CD4-positive, CD25-positive, alpha-beta regulatory T cell (primary cell): ENCODE measurements at regions not wholly inside any gene's neighbourhood (a gene's known extent, or its start where the extent isn't known, plus 50 kb on each side); places are given as distances from the start of the nearest gene placed in this dataset.

Experiments
- ATAC-seq, 2 donors: fragments of 150-1000 bp; cut with Tn5 transposase; one replicate each; pipeline ENCODE4 v1.10.0; 2021; ENCODE audit warnings: low read depth in 2 of 2, moderate number of reproducible peaks in 2 of 2, moderate library complexity in 1 of 2
- DNase-seq, 3 donors: peaks; one replicate each; pipeline versions ENCODE4 v3.0.0 to v3.0.0-alpha.2; 2012 to 2022; ENCODE audit warnings: mixed read lengths in 1 of 3
- H3K27ac ChIP-seq: one replicate; pipeline ENCODE4 v1.7.0; 2013; ENCODE audit warnings: mild to moderate bottlenecking, low read length; ENCODE audit not compliant: insufficient read depth, poor library complexity, severe bottlenecking
- H3K27me3 ChIP-seq: one replicate; pipeline ENCODE4 v1.7.0; 2013; ENCODE audit warnings: low read length; ENCODE audit not compliant: control insufficient read depth, insufficient read depth
- H3K36me3 ChIP-seq: one replicate; pipeline ENCODE4 v1.7.0; 2013; ENCODE audit warnings: mild to moderate bottlenecking, low read length, moderate library complexity; ENCODE audit not compliant: control insufficient read depth, insufficient read depth
- H3K4me1 ChIP-seq: 2 replicates; pipeline ENCODE4 v1.7.0; 2013; ENCODE audit warnings: mild to moderate bottlenecking, low read length; ENCODE audit not compliant: insufficient read depth, control insufficient read depth, poor library complexity, severe bottlenecking
- H3K4me3 ChIP-seq: one replicate; pipeline ENCODE4 v1.7.0; 2013; ENCODE audit warnings: low read depth, mild to moderate bottlenecking, low read length, moderate library complexity
- H3K9me3 ChIP-seq, 2 experiments: 1 replicate in 1 of 2; 2 replicates in 1 of 2; pipeline ENCODE4 v1.7.0; 2013; ENCODE audit warnings: low read length in 2 of 2, mild to moderate bottlenecking in 1 of 2, moderate library complexity in 1 of 2; ENCODE audit not compliant: control insufficient read depth in 2 of 2
- H3K27ac Mint-ChIP-seq, 3 donors: one replicate each; pipeline ENCODE4 v1.8.0; 2020 to 2022; ENCODE audit warnings: mild to moderate bottlenecking in 3 of 3, mixed read lengths in 3 of 3, moderate library complexity in 2 of 3
- H3K27me3 Mint-ChIP-seq: one replicate; pipeline ENCODE4 v1.8.0; 2022; ENCODE audit warnings: mild to moderate bottlenecking, mixed read lengths
- H3K36me3 Mint-ChIP-seq: one replicate; pipeline ENCODE4 v1.8.0; 2020; ENCODE audit warnings: mixed read lengths
- H3K4me1 Mint-ChIP-seq, 4 donors: one replicate each; pipeline ENCODE4 v1.8.0; 2020 to 2022; ENCODE audit warnings: mixed read lengths in 4 of 4, mild to moderate bottlenecking in 1 of 4
- H3K4me3 Mint-ChIP-seq, 4 donors: one replicate each; pipeline ENCODE4 v1.8.0; 2020 to 2022; ENCODE audit warnings: mild to moderate bottlenecking in 4 of 4, mixed read lengths in 4 of 4, moderate library complexity in 3 of 4
- H3K9me3 Mint-ChIP-seq, 7 donors: one replicate each; pipeline ENCODE4 v1.8.0; 2020 to 2022; ENCODE audit warnings: mixed read lengths in 7 of 7, mild to moderate bottlenecking in 3 of 7, moderate library complexity in 2 of 7

GRCh38 chr9:87137718-87138117, 190.4 kb upstream of the GAS1 start:
- no peak overlapping the region for H3K27ac Mint-ChIP-seq
- H3K27me3 ChIP-seq = no peaks in the 10 kb centered on the region

GRCh38 chr9:87138128-87139040, 191.1 kb upstream of the GAS1 start:
- H3K9me3 Mint-ChIP-seq = peaks cover 0 to 2% (median 0%) of the 10 kb centered on the region in 7 donors
- no peak overlapping the region for H3K27ac Mint-ChIP-seq
- no peak overlapping the region for H3K4me3 ChIP-seq
- ATAC-seq = no peak
- H3K27me3 Mint-ChIP-seq = no peaks in the 10 kb centered on the region
- H3K4me1 ChIP-seq = no peaks in the 10 kb centered on the region
- no peak overlapping the region for H3K4me3 Mint-ChIP-seq
- no peaks in the 10 kb centered on the region for H3K9me3 ChIP-seq
- no peaks in the 10 kb centered on the region for H3K4me1 Mint-ChIP-seq
- H3K27me3 ChIP-seq = no peaks in the 10 kb centered on the region
- no peaks in the 10 kb centered on the region for H3K36me3 ChIP-seq
- no peaks in the 10 kb centered on the region for H3K36me3 Mint-ChIP-seq
- no peak for DNase-seq
- no peak overlapping the region for H3K27ac ChIP-seq

More at GRCh38 chr9:87137718-87138117, 190.4 kb upstream of the GAS1 start:
- Mint-ChIP-seq H3K4me3 (no peak overlapping the region), H3K36me3 (no peaks in the 10 kb centered on the region), H3K27me3 (no peaks in the 10 kb centered on the region), H3K4me1 (no peaks in the 10 kb centered on the region), H3K9me3 (peaks cover 0 to 5% (median 0%) of the 10 kb centered on the region in 7 donors)
- Histone ChIP-seq H3K4me3 (no peak overlapping the region), H3K36me3 (no peaks in the 10 kb centered on the region), H3K9me3 (no peaks in the 10 kb centered on the region), H3K4me1 (no peaks in the 10 kb centered on the region), H3K27ac (no peak overlapping the region)
- no peak for DNase-seq
- ATAC-seq = no peak

- Histone ChIP-seq H3K4me1 (no peaks in the 10 kb centered on the region), H3K27me3 (no peaks in the 10 kb centered on the region), H3K36me3 (no peaks in the 10 kb centered on the region), H3K27ac (no peak overlapping the region), H3K9me3 (no peaks in the 10 kb centered on the region), H3K4me3 (no peak overlapping the region)
- no peak overlapping the region for H3K4me3 Mint-ChIP-seq
- ATAC-seq = no peak
- H3K9me3 Mint-ChIP-seq = peaks cover 0 to 2% (median 0%) of the 10 kb centered on the region in 7 donors
- H3K27ac Mint-ChIP-seq = no peak overlapping the region
- no peaks in the 10 kb centered on the region for H3K4me1 Mint-ChIP-seq
- H3K27me3 Mint-ChIP-seq = no peaks in the 10 kb centered on the region
- no peak for DNase-seq
- H3K36me3 Mint-ChIP-seq = no peaks in the 10 kb centered on the region
These were observed 191.9 kb upstream of the GAS1 start for GRCh38 chr9:87139099-87139730.

GRCh38 chr9:87140142-87140541, 192.8 kb upstream of the GAS1 start:
- Mint-ChIP-seq H3K27me3 (peaks cover 5% of the 10 kb centered on the region), H3K4me3 (no peak overlapping the region), H3K36me3 (no peaks in the 10 kb centered on the region), H3K27ac (no peak overlapping the region), H3K9me3 (peaks cover 0 to 3% (median 0%) of the 10 kb centered on the region in 7 donors), H3K4me1 (no peaks in the 10 kb centered on the region)
- Histone ChIP-seq H3K27ac (no peak overlapping the region), H3K4me3 (no peak overlapping the region), H3K4me1 (no peaks in the 10 kb centered on the region), H3K27me3 (no peaks in the 10 kb centered on the region), H3K36me3 (no peaks in the 10 kb centered on the region), H3K9me3 (no peaks in the 10 kb centered on the region)
- DNase-seq = no peak
- no peak for ATAC-seq

GRCh38 chr9:87140605-87141109, 193.4 kb upstream of the GAS1 start:
- Histone ChIP-seq H3K4me3 (no peak overlapping the region), H3K36me3 (no peaks in the 10 kb centered on the region), H3K4me1 (no peaks in the 10 kb centered on the region), H3K27me3 (no peaks in the 10 kb centered on the region), H3K9me3 (no peaks in the 10 kb centered on the region), H3K27ac (no peak overlapping the region)
- no peaks in the 10 kb centered on the region for H3K36me3 Mint-ChIP-seq
- H3K9me3 Mint-ChIP-seq = peaks cover 0 to 3% (median 0%) of the 10 kb centered on the region in 7 donors
- H3K27me3 Mint-ChIP-seq = peaks cover 5% of the 10 kb centered on the region
- no peak overlapping the region for H3K4me3 Mint-ChIP-seq
- ATAC-seq (no peak), DNase-seq (no peak)
- H3K27ac Mint-ChIP-seq = no peak overlapping the region
- no peaks in the 10 kb centered on the region for H3K4me1 Mint-ChIP-seq

GRCh38 chr9:87141124-87141523, 193.8 kb upstream of the GAS1 start:
- DNase-seq (no peak), ATAC-seq (no peak)
- no peak overlapping the region for H3K27ac ChIP-seq

DNA sequence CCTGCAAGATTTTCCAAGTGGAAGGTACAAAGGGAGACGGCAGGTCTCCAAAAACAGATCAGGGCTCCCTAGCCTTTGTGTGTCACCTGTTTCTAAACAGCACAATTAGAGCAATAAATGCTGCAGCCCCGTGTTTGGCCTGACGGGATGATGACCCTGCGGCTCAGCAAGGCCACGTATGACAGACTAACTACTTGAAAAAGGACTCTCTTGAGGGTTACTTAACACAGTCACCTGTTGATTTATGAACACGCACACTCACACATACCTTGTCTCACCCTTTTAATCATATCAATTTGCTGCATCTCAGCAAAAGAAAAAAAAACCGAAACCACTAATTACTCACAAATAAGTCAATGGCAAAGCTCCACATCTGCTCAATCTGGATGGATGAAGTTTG, 199.6 kb upstream of the GAS1 start:
- Histone ChIP-seq H3K4me3 (no peak overlapping the region), H3K27ac (no peak overlapping the region), H3K36me3 (no peaks in the 10 kb centered on the region), H3K9me3 (no peaks in the 10 kb centered on the region), H3K4me1 (no peaks in the 10 kb centered on the region), H3K27me3 (peaks cover 7% of the 10 kb centered on the region)
- Mint-ChIP-seq H3K9me3 (peaks cover 0 to 3% (median 0%) of the 10 kb centered on the region in 7 donors), H3K36me3 (no peaks in the 10 kb centered on the region), H3K4me1 (no peaks in the 10 kb centered on the region), H3K27me3 (peaks cover 31% of the 10 kb centered on the region), H3K4me3 (no peak overlapping the region), H3K27ac (no peak overlapping the region)
- no peak for DNase-seq
- ATAC-seq = no peak

More at GRCh38 chr9:87141124-87141523, 193.8 kb upstream of the GAS1 start:
- no peak overlapping the region for H3K4me3 Mint-ChIP-seq
- no peaks in the 10 kb centered on the region for H3K27me3 ChIP-seq
- H3K9me3 ChIP-seq = no peaks in the 10 kb centered on the region
- H3K36me3 Mint-ChIP-seq = no peaks in the 10 kb centered on the region
- no peaks in the 10 kb centered on the region for H3K36me3 ChIP-seq
- no peak overlapping the region for H3K4me3 ChIP-seq
- H3K27me3 Mint-ChIP-seq = peaks cover 10% of the 10 kb centered on the region
- H3K4me1 Mint-ChIP-seq = no peaks in the 10 kb centered on the region
- H3K9me3 Mint-ChIP-seq = peaks cover 0 to 3% (median 0%) of the 10 kb centered on the region in 7 donors
- no peak overlapping the region for H3K27ac Mint-ChIP-seq
- H3K4me1 ChIP-seq = no peaks in the 10 kb centered on the region
